ENCODE measurements at regions not wholly inside any gene's neighbourhood (a gene's known extent, or its start where the extent isn't known, plus 50 kb on each side); places are given as distances from the start of the nearest gene placed in this dataset.
"Not testable (repeated sequence)": the region's sequence is repeated elsewhere in the genome, so short reads cannot be mapped to it uniquely, and the experiment has no call there.

GRCh38 chr1:20432341-20432740 is 53.7 kb downstream of the CAMK2N1 start:
- ATAC-seq (no peak), DNase-seq (ENCODE audit: missing footprints) (no peak)
- intact Hi-C loops (cut with DNase I), result loop anchor here (5.0 kb wide), 1 partner anchor 220 kb away; no protein-coding TSS in a partner anchor

GRCh38 chr1:20431176-20431460 is 54.9 kb downstream of the CAMK2N1 start:
- no peak for ATAC-seq
- DNase-seq (ENCODE audit: missing footprints), result no peak
- intact Hi-C loops (cut with DNase I), result loop anchor here (5.0 kb wide), 1 partner anchor 219 kb away; no protein-coding TSS in a partner anchor

GRCh38 chr1:20430355-20431175 is 55.4 kb downstream of the CAMK2N1 start:
- DNase-seq (ENCODE audit: missing footprints) (peak; percentile 59), ATAC-seq (peak; percentile 48)
- intact Hi-C loops (cut with DNase I), result loop anchor here (5.0 kb wide), 1 partner anchor 218 kb away; no protein-coding TSS in a partner anchor

- no peak for DNase-seq (ENCODE audit: missing footprints)
- intact Hi-C loops (cut with DNase I), result no loop called here
Measured at GRCh38 chr1:20429296-20429695, 56.7 kb downstream of the CAMK2N1 start.

GRCh38 chr1:20428841-20429240 is 57.2 kb downstream of the CAMK2N1 start:
- intact Hi-C loops (cut with DNase I), result no loop called here
- DNase-seq (ENCODE audit: missing footprints), result no peak
- no peak for ATAC-seq

More at GRCh38 chr1:20429296-20429695, 56.7 kb downstream of the CAMK2N1 start:
- peak; percentile 34 for ATAC-seq

GRCh38 chr1:20426923-20427322 is 59.1 kb downstream of the CAMK2N1 start:
- intact Hi-C loops (cut with DNase I), result no loop called here
- DNase-seq (ENCODE audit: missing footprints) (no peak), ATAC-seq (no peak)

GRCh38 chr1:20426371-20426770 is 59.6 kb downstream of the CAMK2N1 start:
- DNase-seq (ENCODE audit: missing footprints) (no peak), ATAC-seq (no peak)
- intact Hi-C loops (cut with DNase I), result no loop called here

GRCh38 chr1:20425622-20426021 is 60.4 kb downstream of the CAMK2N1 start:
- intact Hi-C loops (cut with DNase I), result no loop called here
- ATAC-seq (no peak), DNase-seq (ENCODE audit: missing footprints) (no peak)

- DNase-seq (ENCODE audit: missing footprints), result no peak
- ATAC-seq, result no peak
- intact Hi-C loops (cut with DNase I), result no loop called here
Measured at GRCh38 chr1:20423169-20423795, 62.7 kb downstream of the CAMK2N1 start.

- intact Hi-C loops (cut with DNase I), result no loop called here
- no peak for ATAC-seq
Measured at GRCh38 chr1:20421441-20421840, 64.6 kb downstream of the CAMK2N1 start.

GRCh38 chr1:20417581-20417980 is 68.4 kb downstream of the CAMK2N1 start:
- ATAC-seq, result no peak
- intact Hi-C loops (cut with DNase I), result no loop called here
- no peak for DNase-seq (ENCODE audit: missing footprints)

More at GRCh38 chr1:20421441-20421840, 64.6 kb downstream of the CAMK2N1 start:
- no peak for DNase-seq (ENCODE audit: missing footprints)

GRCh38 chr1:20416706-20417105 is 69.3 kb downstream of the CAMK2N1 start:
- intact Hi-C loops (cut with DNase I), result no loop called here
- no peak for DNase-seq (ENCODE audit: missing footprints)
- ATAC-seq, result no peak

GRCh38 chr1:20413776-20414140 is 72.3 kb downstream of the CAMK2N1 start:
- no peak for ATAC-seq

GRCh38 chr1:20413136-20413775 is 72.8 kb downstream of the CAMK2N1 start:
- intact Hi-C loops (cut with DNase I), result no loop called here
- ATAC-seq (no peak), DNase-seq (ENCODE audit: missing footprints) (no peak)

More at GRCh38 chr1:20413776-20414140, 72.3 kb downstream of the CAMK2N1 start:
- DNase-seq (ENCODE audit: missing footprints), result no peak
- intact Hi-C loops (cut with DNase I), result no loop called here

GRCh38 chr1:20411196-20411980 is 74.6 kb downstream of the CAMK2N1 start:
- ATAC-seq (no peak), DNase-seq (ENCODE audit: missing footprints) (no peak)
- intact Hi-C loops (cut with DNase I), result no loop called here

- DNase-seq (ENCODE audit: missing footprints) (no peak), ATAC-seq (no peak)
- intact Hi-C loops (cut with DNase I), result no loop called here
Measured at GRCh38 chr1:20410503-20410902, 75.5 kb downstream of the CAMK2N1 start.

- intact Hi-C loops (cut with DNase I), result no loop called here
- no peak for DNase-seq (ENCODE audit: missing footprints)
- ATAC-seq, result no peak
Measured at GRCh38 chr1:20409971-20410370, 76.0 kb downstream of the CAMK2N1 start.

- intact Hi-C loops (cut with DNase I), result no loop called here
- DNase-seq (ENCODE audit: missing footprints) (no peak), ATAC-seq (no peak)
Measured at GRCh38 chr1:20409012-20409411, 77.0 kb downstream of the CAMK2N1 start.

- DNase-seq (ENCODE audit: missing footprints); intact Hi-C loops (cut with DNase I); ATAC-seq: not testable (repeated sequence)
Measured at GRCh38 chr1:20408133-20408650, 77.8 kb downstream of the CAMK2N1 start.

All from Right ventricle myocardium inferior (tissue), 1 donor.